ENCODE measurements at regions not wholly inside any gene's neighbourhood (a gene's known extent, or its start where the extent isn't known, plus 50 kb on each side); places are given as distances from the start of the nearest gene placed in this dataset.
"Not testable (repeated sequence)": the region's sequence is repeated elsewhere in the genome, so short reads cannot be mapped to it uniquely, and the experiment has no call there.

GRCh38 chr10:109089779-109090178 is 833.5 kb downstream of the XPNPEP1 start:
- DNase-seq (ENCODE audit: low spot score): no peak

GRCh38 chr10:109071539-109071938 is 851.8 kb downstream of the XPNPEP1 start:
- no peak for DNase-seq (ENCODE audit: low spot score)

GRCh38 chr10:109070492-109070891 is 852.8 kb downstream of the XPNPEP1 start:
- no peak for DNase-seq (ENCODE audit: low spot score)

- no peak for DNase-seq (ENCODE audit: low spot score)
Observed at GRCh38 chr10:109067031-109067430, 856.3 kb downstream of the XPNPEP1 start.

GRCh38 chr10:109065821-109066220 is 857.5 kb downstream of the XPNPEP1 start:
- no peak for DNase-seq (ENCODE audit: low spot score)

- DNase-seq (ENCODE audit: low spot score): no peak
Observed at GRCh38 chr10:109062371-109062770, 860.9 kb downstream of the XPNPEP1 start.

GRCh38 chr10:109055243-109055642 is 868.1 kb downstream of the XPNPEP1 start:
- no peak for DNase-seq (ENCODE audit: low spot score)

GRCh38 chr10:109047856-109048255 is 875.5 kb downstream of the XPNPEP1 start:
- DNase-seq (ENCODE audit: low spot score): no peak

GRCh38 chr10:109046427-109046826 is 876.9 kb downstream of the XPNPEP1 start:
- DNase-seq (ENCODE audit: low spot score): not testable (repeated sequence)

- DNase-seq (ENCODE audit: low spot score): no peak
Observed at GRCh38 chr10:109040622-109041021, 882.7 kb downstream of the XPNPEP1 start.

- DNase-seq (ENCODE audit: low spot score): no peak
Observed at GRCh38 chr10:109037978-109038377, 885.3 kb downstream of the XPNPEP1 start.

GRCh38 chr10:109030581-109031210 is 892.6 kb downstream of the XPNPEP1 start:
- DNase-seq (ENCODE audit: low spot score): no peak

GRCh38 chr10:109029870-109030269 is 893.4 kb downstream of the XPNPEP1 start:
- no peak for DNase-seq (ENCODE audit: low spot score)

- DNase-seq (ENCODE audit: low spot score): no peak
Observed at GRCh38 chr10:109027534-109028185, 895.7 kb downstream of the XPNPEP1 start.

GRCh38 chr10:109025172-109025571 is 898.1 kb downstream of the XPNPEP1 start:
- DNase-seq (ENCODE audit: low spot score): no peak

- DNase-seq (ENCODE audit: low spot score): no peak
Observed at GRCh38 chr10:109022417-109023049, 900.8 kb downstream of the XPNPEP1 start.

GRCh38 chr10:109019001-109019424 is 904.3 kb downstream of the XPNPEP1 start:
- no peak for DNase-seq (ENCODE audit: low spot score)

- no peak for DNase-seq (ENCODE audit: low spot score)
Observed at GRCh38 chr10:109007514-109007913, 915.8 kb downstream of the XPNPEP1 start.

- DNase-seq (ENCODE audit: low spot score): peak; percentile 18
Observed at GRCh38 chr10:108990441-108990840, 932.9 kb downstream of the XPNPEP1 start.

- no peak for DNase-seq (ENCODE audit: low spot score)
Observed at GRCh38 chr10:108989976-108990375, 933.3 kb downstream of the XPNPEP1 start.

- no peak for DNase-seq (ENCODE audit: low spot score)
Observed at GRCh38 chr10:108982159-108982558, 941.2 kb downstream of the XPNPEP1 start.

GRCh38 chr10:108980869-108981268 is 942.4 kb downstream of the XPNPEP1 start:
- DNase-seq (ENCODE audit: low spot score): no peak

GRCh38 chr10:108975459-108976058 is 947.8 kb downstream of the XPNPEP1 start:
- no peak for DNase-seq (ENCODE audit: low spot score)
